OCI-LY3 (cell line): ENCODE measurements at regions not wholly inside any gene's neighbourhood (a gene's known extent, or its start where the extent isn't known, plus 50 kb on each side); places are given as distances from the start of the nearest gene placed in this dataset.

Source experiments
- H2AFZ ChIP-seq: fragments of 200-600, 300-600 bp; shearing (Covaris generic); 2 replicates; pipeline ENCODE4 v1.6.0; 2014; ENCODE audit warnings: antibody characterized with exemption, low read depth, low read length
- H3K27ac ChIP-seq: fragments of 200-600, 300-600 bp; sonication (generic); 2 replicates; pipeline ENCODE4 v1.5.1; 2014; ENCODE audit warnings: mild to moderate bottlenecking, low read length, moderate library complexity, mixed read lengths
- H3K27me3 ChIP-seq: fragments of 200-600, 300-600 bp; sonication (generic); 2 replicates; pipeline ENCODE4 v1.6.1; 2014; ENCODE audit warnings: low read depth, low read length, mixed read lengths
- H3K36me3 ChIP-seq: fragments of 200-600, 300-600 bp; sonication (generic); replicated peaks from 2 replicates; pipeline ENCODE3; 2014; ENCODE audit warnings: low read depth, low read length, mixed read lengths
- H3K4me1 ChIP-seq: fragments of 300-600, 200-600 bp; sonication (generic); 2 replicates; pipeline ENCODE4 v1.6.1; 2014; ENCODE audit warnings: low read length, mixed read lengths
- H3K4me2 ChIP-seq: fragments of 200-600, 300-600 bp; sonication (generic); 2 replicates; pipeline ENCODE4 v1.6.1; 2014; ENCODE audit warnings: low read length, mixed read lengths
- H3K4me3 ChIP-seq: fragments of 300-600, 200-600 bp; sonication (generic); 2 replicates; pipeline ENCODE4 v1.5.1; 2014; ENCODE audit warnings: antibody characterized with exemption, mild to moderate bottlenecking, low read length, moderate library complexity
- H3K79me2 ChIP-seq: fragments of 300-600, 200-600 bp; shearing (Covaris generic); 2 replicates; pipeline ENCODE4 v1.6.1; 2014; ENCODE audit warnings: mild to moderate bottlenecking, low read length, mixed read lengths
- H3K9ac ChIP-seq: fragments of 300-600, 200-600 bp; shearing (Covaris generic); 2 replicates; pipeline ENCODE4 v1.6.0; 2014; ENCODE audit warnings: mild to moderate bottlenecking, low read length, moderate library complexity
- H3K9me3 ChIP-seq: fragments of 200-600, 300-600 bp; shearing (Covaris generic); 2 replicates; pipeline ENCODE4 v1.6.1; 2014; ENCODE audit warnings: low read length, mixed read lengths; ENCODE audit not compliant: insufficient read depth
- H4K20me1 ChIP-seq: fragments of 200-600, 300-600 bp; sonication (generic); 2 replicates; pipeline ENCODE4 v1.6.1; 2016; ENCODE audit warnings: low read length, mixed read lengths; ENCODE audit not compliant: insufficient read depth
- EZH2phosphoT487 ChIP-seq: fragments of 200-600 bp; shearing (Covaris generic); IDR thresholded peaks from 2 replicates; pipeline ENCODE4 v1.6.1; 2018; ENCODE audit warnings: antibody characterized with exemption, mixed run types, low read depth
- TF ChIP-seq, protein P1 (sequence below): fragments of 200-600, 300-600 bp; sonication (generic); IDR thresholded peaks from 2 replicates; pipeline ENCODE4 v1.5.1; 2014; ENCODE audit warnings: antibody characterized with exemption, low read length, low read depth

DNA sequence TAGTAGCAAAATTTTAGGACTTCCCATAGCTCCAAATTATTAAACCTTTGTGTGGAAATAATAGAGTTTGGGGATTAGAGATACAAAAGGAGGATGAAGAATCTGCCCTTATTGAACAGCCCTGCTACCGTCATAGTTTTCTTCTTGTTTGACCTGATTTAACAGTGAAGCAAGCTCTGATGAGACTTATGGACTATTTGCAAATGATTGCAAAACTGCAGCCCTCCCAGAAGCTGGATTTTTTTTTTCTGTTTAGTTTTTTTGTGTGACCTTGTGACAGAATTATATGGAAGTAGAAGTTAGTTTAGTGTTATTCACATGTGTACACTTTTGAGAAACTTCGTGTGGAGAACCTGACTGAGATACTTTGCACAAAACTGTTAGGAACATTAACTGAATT lies 267.8 kb downstream of the KCNRG start:
- Histone ChIP-seq H3K9me3 (0 out of 2 replicates have a peak, but pooled peaks cover under 1% of the 10 kb centered on the region), H2AFZ (no peak overlapping the region), H3K4me2 (no peak overlapping the region), H3K36me3 (no peaks in the 10 kb centered on the region), H3K4me1 (peaks cover 36% of the 10 kb centered on the region), H4K20me1 (peaks cover 32% of the 10 kb centered on the region), H3K9ac (no peak overlapping the region), H3K4me3 (no peak overlapping the region), H3K79me2 (no peaks in the 10 kb centered on the region), H3K27me3 (peaks cover 73% of the 10 kb centered on the region), H3K27ac (no peak overlapping the region)
- TF ChIP-seq EZH2phosphoT487: no peak
- TF ChIP-seq, protein P1, sequence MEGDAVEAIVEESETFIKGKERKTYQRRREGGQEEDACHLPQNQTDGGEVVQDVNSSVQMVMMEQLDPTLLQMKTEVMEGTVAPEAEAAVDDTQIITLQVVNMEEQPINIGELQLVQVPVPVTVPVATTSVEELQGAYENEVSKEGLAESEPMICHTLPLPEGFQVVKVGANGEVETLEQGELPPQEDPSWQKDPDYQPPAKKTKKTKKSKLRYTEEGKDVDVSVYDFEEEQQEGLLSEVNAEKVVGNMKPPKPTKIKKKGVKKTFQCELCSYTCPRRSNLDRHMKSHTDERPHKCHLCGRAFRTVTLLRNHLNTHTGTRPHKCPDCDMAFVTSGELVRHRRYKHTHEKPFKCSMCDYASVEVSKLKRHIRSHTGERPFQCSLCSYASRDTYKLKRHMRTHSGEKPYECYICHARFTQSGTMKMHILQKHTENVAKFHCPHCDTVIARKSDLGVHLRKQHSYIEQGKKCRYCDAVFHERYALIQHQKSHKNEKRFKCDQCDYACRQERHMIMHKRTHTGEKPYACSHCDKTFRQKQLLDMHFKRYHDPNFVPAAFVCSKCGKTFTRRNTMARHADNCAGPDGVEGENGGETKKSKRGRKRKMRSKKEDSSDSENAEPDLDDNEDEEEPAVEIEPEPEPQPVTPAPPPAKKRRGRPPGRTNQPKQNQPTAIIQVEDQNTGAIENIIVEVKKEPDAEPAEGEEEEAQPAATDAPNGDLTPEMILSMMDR: no peak

DNA sequence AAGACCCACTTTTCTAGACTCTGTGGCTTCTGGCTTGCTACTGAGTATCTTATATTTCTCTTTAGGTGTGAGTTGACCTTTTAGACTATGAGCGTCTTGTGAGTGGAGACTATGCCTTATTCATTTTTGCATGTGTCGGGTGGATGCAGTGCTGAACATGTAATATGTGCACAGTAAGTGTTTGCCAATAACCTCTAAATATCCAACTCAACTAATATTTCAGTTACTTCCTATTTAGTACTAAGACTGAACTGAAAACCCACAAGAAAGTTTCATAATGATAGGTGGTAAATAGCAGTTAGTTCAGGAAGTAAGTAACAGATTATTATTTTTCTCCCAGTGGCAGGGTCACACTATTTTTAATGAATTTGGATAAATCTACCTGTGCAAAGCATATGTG lies 269.3 kb downstream of the KCNRG start:
- Histone ChIP-seq H3K79me2 (no peaks in the 10 kb centered on the region), H3K4me3 (peak overlapping the region; percentile 15; the same call in 1 of the 2 replicates), H3K4me1 (peaks cover 32% of the 10 kb centered on the region), H4K20me1 (peaks cover 32% of the 10 kb centered on the region), H3K27me3 (peaks cover 72% of the 10 kb centered on the region), H3K9me3 (peaks cover under 1% of the 10 kb centered on the region), H3K36me3 (peaks cover under 1% of the 10 kb centered on the region), H3K4me2 (peak overlapping the region; percentile 48), H3K27ac (no peak overlapping the region), H3K9ac (no peak overlapping the region), H2AFZ (no peak overlapping the region)
- TF ChIP-seq, protein P1: no peak
- TF ChIP-seq EZH2phosphoT487: no peak

DNA sequence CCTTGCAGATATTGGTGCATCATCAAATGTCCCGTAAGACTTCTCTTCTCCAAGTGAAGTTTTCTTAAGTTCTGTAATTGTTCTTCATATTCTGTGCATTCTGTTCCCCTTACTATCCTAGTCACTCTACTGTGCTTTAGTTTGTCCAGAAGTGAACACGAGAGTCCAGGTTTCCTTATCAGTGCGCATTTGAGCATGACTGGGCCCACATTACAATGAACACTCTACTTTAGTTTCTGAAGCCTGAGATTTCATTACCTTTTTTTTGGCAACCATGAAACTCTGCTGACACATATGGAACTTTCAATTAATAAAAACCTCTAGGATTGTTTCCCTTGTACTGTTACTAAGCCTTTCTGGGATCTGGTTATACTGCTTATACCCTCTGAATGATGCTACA lies 270.0 kb downstream of the KCNRG start:
- TF ChIP-seq EZH2phosphoT487: no peak
- Histone ChIP-seq H3K27ac (no peak overlapping the region), H3K4me3 (peak overlapping the region; percentile 15; the same call in 1 of the 2 replicates), H3K79me2 (no peaks in the 10 kb centered on the region), H3K4me1 (peaks cover 28% of the 10 kb centered on the region), H4K20me1 (peaks cover 32% of the 10 kb centered on the region), H3K9me3 (peaks cover 7% of the 10 kb centered on the region), H3K9ac (no peak overlapping the region), H3K4me2 (peak overlapping the region; percentile 48), H3K36me3 (peaks cover 6% of the 10 kb centered on the region), H3K27me3 (peaks cover 72% of the 10 kb centered on the region), H2AFZ (no peak overlapping the region)

DNA sequence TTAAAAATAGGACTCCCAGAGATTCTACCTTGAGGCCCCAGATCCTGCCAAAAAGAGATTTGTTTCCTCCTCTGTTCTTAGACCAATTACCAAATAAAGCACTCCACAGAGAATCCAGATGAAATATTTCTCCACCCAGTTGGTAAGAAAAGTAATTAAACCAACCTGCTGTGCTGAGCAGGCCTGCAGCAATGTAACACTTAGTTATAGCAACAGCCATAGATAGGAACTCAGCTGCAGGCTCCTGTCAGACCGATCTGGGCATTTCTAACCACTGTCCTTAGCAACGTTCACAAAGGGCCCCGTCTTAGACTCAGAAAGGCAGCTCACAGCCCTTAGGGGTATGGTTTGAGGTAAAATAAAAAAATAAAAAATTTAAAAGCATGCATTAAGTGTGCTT lies 271.1 kb downstream of the KCNRG start:
- no peak overlapping the region for H2AFZ ChIP-seq
- H3K4me2 ChIP-seq: peak overlapping the region; percentile 48
- H3K4me1 ChIP-seq: peaks cover 28% of the 10 kb centered on the region
- peaks cover 7% of the 10 kb centered on the region for H3K9me3 ChIP-seq
- no peak overlapping the region for H3K27ac ChIP-seq
- H3K27me3 ChIP-seq: peaks cover 72% of the 10 kb centered on the region
- no peaks in the 10 kb centered on the region for H3K79me2 ChIP-seq
- no peak overlapping the region for H3K9ac ChIP-seq
- peaks cover 6% of the 10 kb centered on the region for H3K36me3 ChIP-seq
- no peak overlapping the region for H3K4me3 ChIP-seq
- peaks cover 32% of the 10 kb centered on the region for H4K20me1 ChIP-seq
- no peak for TF ChIP-seq EZH2phosphoT487
- TF ChIP-seq, protein P1: no peak
